ENCODE measurements at regions not wholly inside any gene's neighbourhood (a gene's known extent, or its start where the extent isn't known, plus 50 kb on each side); places are given as distances from the start of the nearest gene placed in this dataset.

GRCh38 chr12:47417121-47417520 is 288.7 kb downstream of the RPAP3 start:
- TF ChIP-seq CTCF (IDR thresholded peaks at IDR 0.05) (no peak), POLR2A (IDR thresholded peaks at IDR 0.05) (no peak), POLR2AphosphoS5 (IDR thresholded peaks at IDR 0.05) (no peak), EP300 (IDR thresholded peaks at IDR 0.05) (no peak)

Measured in suprapubic skin (tissue), 4 donors.